Thymus (tissue), 11 donors: ENCODE measurements at regions not wholly inside any gene's neighbourhood (a gene's known extent, or its start where the extent isn't known, plus 50 kb on each side); places are given as distances from the start of the nearest gene placed in this dataset.
A peak's percentile ranks its signal among the peaks of the same experiment; 100 is the strongest.
"Not testable (repeated sequence)": the region's sequence is repeated elsewhere in the genome, so short reads cannot be mapped to it uniquely, and the experiment has no call there.

Source experiments
- DNase-seq, 9 donors: peaks; one replicate each; pipeline ENCODE4 v3.0.0-alpha.2; 2013; ENCODE audit warnings: low spot score in 9 of 9, low read depth in 6 of 9, missing footprints in 1 of 9
- H3K27ac ChIP-seq, 2 donors: one replicate each; pipeline ENCODE4 v1.5.1; 2013; ENCODE audit warnings: control low read depth in 1 of 2, low read depth in 1 of 2, low read length in 1 of 2, mild to moderate bottlenecking in 1 of 2, moderate library complexity in 1 of 2
- H3K27me3 ChIP-seq, 2 donors: one replicate each; pipeline ENCODE4 v1.5.1; 2013; ENCODE audit warnings: low read length in 1 of 2; ENCODE audit not compliant: control insufficient read depth in 2 of 2, insufficient read depth in 1 of 2
- H3K36me3 ChIP-seq, 2 donors: one replicate each; pipeline ENCODE4 v1.5.1; 2013; ENCODE audit warnings: low read length in 1 of 2, mild to moderate bottlenecking in 1 of 2, moderate library complexity in 1 of 2; ENCODE audit not compliant: control insufficient read depth in 2 of 2, insufficient read depth in 2 of 2
- H3K4me1 ChIP-seq, 2 donors: one replicate each; pipeline ENCODE4 v1.5.1; 2013; ENCODE audit warnings: low read length in 2 of 2; ENCODE audit not compliant: control insufficient read depth in 2 of 2, insufficient read depth in 2 of 2
- H3K4me3 ChIP-seq, 2 donors: one replicate each; pipeline ENCODE4 v1.5.1; 2013; ENCODE audit warnings: low read length in 2 of 2, control low read depth in 1 of 2, mild to moderate bottlenecking in 1 of 2
- H3K9me3 ChIP-seq, 2 donors: one replicate each; pipeline ENCODE4 v1.5.1; 2013; ENCODE audit warnings: low read length in 1 of 2, mild to moderate bottlenecking in 1 of 2; ENCODE audit not compliant: control insufficient read depth in 2 of 2, insufficient read depth in 1 of 2
- WGBS: extraction: QIAGEN DNeasy Blood & Tissue Kit; methylation state at CpG from one replicate; pipeline ENCODE4 v1.1.7; 2013; 5-methylcytosine and 5-hydroxymethylcytosine counted together
- donor health status: healthy.

DNA sequence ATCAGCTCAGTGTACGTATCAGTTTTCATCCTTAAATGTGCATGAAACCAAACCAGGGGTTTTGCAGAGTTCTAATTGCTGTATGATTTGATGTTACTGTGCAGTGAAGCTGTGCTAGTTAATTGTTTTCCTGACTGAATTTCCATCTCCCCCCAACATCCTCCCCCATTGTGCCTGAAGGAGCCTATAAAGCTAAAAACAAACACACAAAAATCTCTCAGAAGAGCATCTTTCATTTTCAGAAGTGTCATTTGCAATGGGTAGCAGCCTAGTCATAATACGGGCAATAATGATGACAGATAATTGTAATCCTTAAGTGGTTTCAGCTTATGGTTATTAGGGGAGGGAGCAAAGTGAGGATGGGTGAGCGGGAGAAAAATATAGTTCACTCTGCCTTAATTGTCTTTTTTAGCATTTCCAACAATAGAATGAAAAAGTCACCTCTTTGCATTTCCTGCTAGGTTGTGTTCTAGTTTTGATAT lies 207.9 kb upstream of the TBL1XR1 start:
- no peaks in the 10 kb centered on the region for H3K9me3 ChIP-seq
- no peaks in the 10 kb centered on the region for H3K36me3 ChIP-seq
- no peaks in the 10 kb centered on the region for H3K27me3 ChIP-seq
- WGBS = 96% methylated on average over 3 of the region's 3 CpGs
- no peak overlapping the region for H3K4me3 ChIP-seq
- no peak overlapping the region for H3K27ac ChIP-seq
- DNase-seq = no peak
- peaks cover 0 to 14% of the 10 kb centered on the region in 2 donors for H3K4me1 ChIP-seq

DNA sequence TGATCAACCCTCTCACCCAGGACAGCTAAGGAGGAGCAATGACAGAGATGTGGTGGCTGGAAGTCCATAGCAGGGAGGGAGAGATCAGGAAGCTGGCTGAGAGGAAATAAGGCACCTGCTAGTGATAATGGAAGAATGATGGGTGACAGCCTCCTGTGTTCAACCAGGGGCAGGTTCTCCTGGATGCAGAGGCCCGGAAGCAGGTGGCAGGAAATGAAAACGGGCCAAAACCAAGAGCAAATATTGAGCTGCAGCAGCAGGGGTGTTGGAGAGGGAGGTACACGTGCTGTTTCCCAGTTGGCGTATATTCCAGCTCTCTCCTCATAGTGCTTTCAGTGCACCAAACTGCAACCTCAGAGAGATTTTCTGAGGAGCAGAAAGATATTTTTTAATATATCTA lies 213.4 kb upstream of the TBL1XR1 start:
- WGBS = 4% methylated on average over 4 of the region's 4 CpGs
- H3K27ac ChIP-seq = peak overlapping the region; percentile 38 to 92
- H3K4me1 ChIP-seq = peaks cover 9 to 31% of the 10 kb centered on the region in 2 donors
- no peaks in the 10 kb centered on the region for H3K36me3 ChIP-seq
- peak; percentile 49 to 89 (median 68) for DNase-seq
- no peak overlapping the region for H3K4me3 ChIP-seq
- H3K9me3 ChIP-seq = peaks cover 0 to 8% of the 10 kb centered on the region in 2 donors
- no peaks in the 10 kb centered on the region for H3K27me3 ChIP-seq

DNA sequence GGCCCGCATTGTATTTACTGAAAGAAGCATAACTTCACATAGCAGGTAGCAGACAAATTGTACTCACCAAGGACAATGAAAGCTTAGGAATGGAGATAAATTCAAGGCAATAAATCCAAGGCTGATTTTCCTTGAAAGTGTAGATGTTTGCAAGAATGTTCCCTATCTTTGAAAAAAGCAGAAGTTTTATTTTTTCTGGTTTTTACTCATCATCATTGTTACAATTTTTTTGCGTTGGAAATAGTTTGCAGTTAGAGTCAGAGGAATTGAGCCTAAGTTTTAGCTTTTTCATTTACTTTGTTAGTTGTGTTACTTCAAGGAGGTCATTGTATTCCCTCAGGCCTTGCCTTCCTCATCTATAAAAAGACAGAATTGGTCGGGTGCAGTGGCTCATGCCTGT lies 213.9 kb upstream of the TBL1XR1 start:
- peaks cover 9 to 31% of the 10 kb centered on the region in 2 donors for H3K4me1 ChIP-seq
- no peak for DNase-seq
- H3K27me3 ChIP-seq = no peaks in the 10 kb centered on the region
- 44% methylated on average over 3 of the region's 3 CpGs for WGBS
- peak overlapping the region in 1 of 2 donors; percentile 92 for H3K27ac ChIP-seq
- H3K9me3 ChIP-seq = peaks cover 0 to 8% of the 10 kb centered on the region in 2 donors
- H3K36me3 ChIP-seq = no peaks in the 10 kb centered on the region
- H3K4me3 ChIP-seq = no peak overlapping the region

DNA sequence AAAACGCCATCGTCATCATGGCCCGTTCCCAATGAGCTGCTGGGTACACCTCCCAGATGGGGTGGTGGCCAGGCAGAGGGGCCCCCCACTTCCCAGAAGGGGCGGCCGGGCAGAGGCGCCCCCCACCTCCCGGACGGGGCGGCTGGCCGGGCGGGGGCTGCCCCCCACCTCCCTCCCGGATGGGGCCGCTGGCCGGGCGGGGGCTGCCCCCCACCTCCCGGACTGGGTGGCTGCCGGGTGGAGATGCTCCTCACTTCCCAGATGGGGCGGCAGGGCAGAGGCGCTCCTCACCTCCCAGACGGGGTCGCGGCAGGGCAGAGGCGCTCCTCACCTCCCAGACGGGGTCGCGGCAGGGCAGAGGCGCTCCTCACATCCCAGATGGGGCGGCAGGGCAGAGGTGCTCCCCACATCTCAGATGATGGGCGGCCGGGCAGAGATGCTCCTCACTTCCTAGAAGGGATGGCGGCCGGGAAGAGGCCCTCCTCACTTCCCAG lies 215.4 kb upstream of the TBL1XR1 start:
- H3K27me3 ChIP-seq, H3K27ac ChIP-seq, DNase-seq, H3K4me3 ChIP-seq, H3K9me3 ChIP-seq, H3K36me3 ChIP-seq: not testable (repeated sequence)
- peaks cover 9 to 31% of the 10 kb centered on the region in 2 donors for H3K4me1 ChIP-seq
- 98% methylated on average over 32 of the region's 32 CpGs for WGBS

DNA sequence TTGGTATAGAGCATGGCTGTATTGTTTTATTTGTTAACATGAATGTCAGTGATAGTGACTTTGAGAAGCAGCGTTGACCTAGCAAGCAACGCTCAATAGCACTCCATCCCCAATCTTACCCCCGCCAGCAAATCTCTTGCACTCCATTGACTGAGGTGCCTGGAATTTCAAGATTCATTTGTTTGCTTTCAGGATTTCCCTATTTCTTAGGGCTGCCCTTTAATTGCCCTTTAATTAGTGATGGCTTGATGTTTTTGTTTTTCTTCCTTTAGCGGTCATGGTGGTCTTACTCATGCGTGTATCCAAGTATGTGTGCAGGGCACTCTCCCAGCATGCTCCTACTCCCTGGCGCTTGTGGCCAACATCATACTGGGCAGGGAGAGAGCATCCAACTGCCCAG lies 216.8 kb upstream of the TBL1XR1 start:
- Histone ChIP-seq H3K27me3 (no peaks in the 10 kb centered on the region), H3K36me3 (no peaks in the 10 kb centered on the region), H3K4me1 (peaks cover 9 to 29% of the 10 kb centered on the region in 2 donors), H3K4me3 (no peak overlapping the region), H3K9me3 (peaks cover 0 to 8% of the 10 kb centered on the region in 2 donors), H3K27ac (no peak overlapping the region)
- no peak for DNase-seq
- 97% methylated on average over 6 of the region's 6 CpGs for WGBS

DNA sequence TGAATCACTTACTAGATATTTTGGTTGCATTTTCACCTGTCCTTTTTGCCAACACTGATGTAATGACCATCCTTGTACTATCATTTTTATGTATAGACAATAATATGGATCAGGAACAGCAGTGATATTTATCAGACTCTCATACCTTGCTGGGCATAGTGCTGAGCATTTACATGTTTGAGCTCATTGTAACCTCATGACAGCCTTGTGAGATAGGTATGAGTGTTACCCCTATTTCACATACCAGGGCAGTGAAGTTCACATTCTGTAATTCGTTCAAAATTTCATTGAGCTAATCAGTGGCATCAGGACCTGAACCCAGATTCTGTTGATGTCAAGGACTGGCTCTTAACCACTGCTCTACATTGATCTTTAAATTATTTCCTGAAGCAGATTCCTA lies 221.5 kb upstream of the TBL1XR1 start:
- no peak overlapping the region for H3K4me3 ChIP-seq
- no peak for DNase-seq
- H3K27me3 ChIP-seq = no peaks in the 10 kb centered on the region
- H3K9me3 ChIP-seq = no peaks in the 10 kb centered on the region
- no peaks in the 10 kb centered on the region for H3K36me3 ChIP-seq
- peaks cover 0 to 8% of the 10 kb centered on the region in 2 donors for H3K4me1 ChIP-seq
- WGBS = 90% methylated on average over 1 of the region's 1 CpG
- H3K27ac ChIP-seq = no peak overlapping the region

DNA sequence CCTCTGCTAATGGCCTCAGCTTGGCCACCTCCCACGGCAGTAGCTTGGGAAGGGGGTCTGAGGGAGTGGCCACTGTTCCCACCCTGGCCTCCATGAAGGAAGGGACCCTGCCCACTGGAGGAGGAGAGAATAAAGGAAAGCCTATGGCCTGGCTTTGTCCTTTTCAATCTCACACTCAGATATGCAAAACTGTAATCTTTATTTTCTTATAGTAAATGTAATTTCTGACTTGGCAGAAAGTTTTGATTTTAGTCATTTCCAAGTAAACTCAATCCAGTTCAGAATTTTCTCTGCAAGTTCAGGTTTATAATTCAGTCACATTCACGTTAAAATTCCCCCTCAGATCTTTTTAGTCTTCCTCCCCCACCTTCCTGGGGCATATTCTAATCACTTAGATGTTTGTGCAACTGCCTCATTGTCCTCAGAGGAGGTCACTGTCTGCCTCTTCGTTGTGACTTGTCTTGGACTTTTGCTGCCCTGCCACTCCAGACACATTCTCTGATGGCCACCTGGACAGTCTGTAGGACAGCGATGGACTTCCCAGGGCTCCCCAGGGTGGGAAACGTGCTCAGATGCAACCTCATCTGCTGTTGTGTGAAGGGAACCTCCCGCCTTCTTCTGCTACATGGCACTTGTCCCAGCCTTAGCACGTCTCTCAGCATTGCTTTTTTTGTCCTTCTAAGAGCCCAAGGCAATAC lies 222.8 kb upstream of the TBL1XR1 start:
- H3K4me3 ChIP-seq = no peak overlapping the region
- no peak overlapping the region for H3K27ac ChIP-seq
- no peaks in the 10 kb centered on the region for H3K9me3 ChIP-seq
- DNase-seq = no peak
- peaks cover 3 to 14% of the 10 kb centered on the region in 2 donors for H3K4me1 ChIP-seq
- H3K36me3 ChIP-seq = no peaks in the 10 kb centered on the region
- 80% methylated on average over 7 of the region's 7 CpGs for WGBS
- no peaks in the 10 kb centered on the region for H3K27me3 ChIP-seq

DNA sequence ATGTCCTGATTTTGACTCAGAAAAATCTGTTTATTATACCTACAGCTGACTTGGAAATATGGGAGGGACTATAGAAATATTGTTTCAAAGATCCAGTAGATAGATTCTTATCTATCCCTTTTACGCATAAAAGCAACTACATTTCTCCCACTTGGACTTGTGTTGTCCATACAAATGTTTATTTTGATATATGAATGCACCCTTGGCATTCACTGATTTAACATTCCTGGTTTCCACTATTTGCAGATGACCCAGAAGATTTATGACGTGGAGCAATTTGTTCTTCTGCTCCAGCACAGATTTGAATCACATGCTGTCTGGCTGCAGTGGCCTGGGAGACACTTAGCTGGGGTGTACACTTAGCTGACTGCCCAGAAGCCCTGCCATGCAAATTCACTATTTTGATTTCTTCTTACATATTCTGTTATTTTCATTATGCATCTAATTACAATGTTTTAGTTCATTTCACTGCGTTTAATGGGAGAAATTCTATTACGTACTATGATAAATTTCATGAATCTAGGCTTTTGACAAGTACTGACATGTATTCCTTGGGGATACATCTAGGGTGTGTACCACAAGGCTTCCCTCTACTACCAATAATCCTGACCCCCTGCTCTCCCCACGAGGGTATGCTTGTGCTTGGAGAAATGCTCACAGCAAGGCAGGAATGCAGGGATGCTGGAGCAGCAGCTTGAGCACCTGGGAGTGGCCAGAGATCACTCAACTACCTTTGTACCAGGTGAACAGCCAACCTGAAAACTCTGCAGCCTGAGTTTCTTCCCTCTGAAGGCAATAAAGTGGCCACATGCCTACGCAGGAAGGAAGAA lies 223.6 kb upstream of the TBL1XR1 start:
- no peak for DNase-seq
- H3K4me3 ChIP-seq = no peak overlapping the region
- no peaks in the 10 kb centered on the region for H3K36me3 ChIP-seq
- no peak overlapping the region for H3K27ac ChIP-seq
- no peaks in the 10 kb centered on the region for H3K27me3 ChIP-seq
- H3K9me3 ChIP-seq = no peaks in the 10 kb centered on the region
- H3K4me1 ChIP-seq = peaks cover 3 to 14% of the 10 kb centered on the region in 2 donors
- WGBS = 78% methylated on average over 6 of the region's 6 CpGs

DNA sequence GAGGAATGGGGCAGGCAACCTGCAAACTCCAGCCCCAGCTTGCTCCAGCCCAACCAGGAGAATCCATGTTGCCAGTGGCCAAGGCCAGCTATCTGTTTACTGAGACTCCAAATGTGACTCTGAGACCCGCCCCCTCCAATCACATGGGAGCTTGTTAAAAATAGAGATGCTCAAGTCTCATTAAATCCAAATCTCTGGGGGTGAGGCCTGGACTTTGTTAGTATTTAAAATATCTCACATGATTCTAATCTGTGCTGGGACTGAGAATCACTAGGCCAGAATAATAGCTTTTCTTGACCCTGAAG lies 224.2 kb upstream of the TBL1XR1 start:
- no peak overlapping the region for H3K4me3 ChIP-seq
- no peak overlapping the region for H3K27ac ChIP-seq
- no peaks in the 10 kb centered on the region for H3K36me3 ChIP-seq
- peaks cover 3 to 14% of the 10 kb centered on the region in 2 donors for H3K4me1 ChIP-seq
- WGBS = 97% methylated on average over 1 of the region's 1 CpG
- DNase-seq = no peak
- H3K27me3 ChIP-seq = no peaks in the 10 kb centered on the region
- H3K9me3 ChIP-seq = no peaks in the 10 kb centered on the region
